HK-2 (cell line): ENCODE measurements at regions not wholly inside any gene's neighbourhood (a gene's known extent, or its start where the extent isn't known, plus 50 kb on each side); places are given as distances from the start of the nearest gene placed in this dataset.
A peak's percentile ranks its signal among the peaks of the same experiment; 100 is the strongest.
"Not testable (repeated sequence)": the region's sequence is repeated elsewhere in the genome, so short reads cannot be mapped to it uniquely, and the experiment has no call there.

Source experiments
- DNase-seq: peaks from one replicate; pipeline ENCODE4 v3.0.0-alpha.2; 2018; ENCODE audit not compliant: unreplicated experiment

- DNase-seq = no peak
These were observed 51.2 kb upstream of the SEC16B start for GRCh38 chr1:178020968-178021640.

- DNase-seq = no peak
These were observed 52.1 kb upstream of the SEC16B start for GRCh38 chr1:178021950-178022349.

- DNase-seq = no peak
These were observed 53.3 kb upstream of the SEC16B start for GRCh38 chr1:178023181-178023618.

- no peak for DNase-seq
These were observed 54.6 kb upstream of the SEC16B start for GRCh38 chr1:178024504-178024903.

- DNase-seq = no peak
These were observed 55.9 kb upstream of the SEC16B start for GRCh38 chr1:178025613-178026356.

GRCh38 chr1:178028841-178029481, 59.1 kb upstream of the SEC16B start:
- DNase-seq = no peak

GRCh38 chr1:178030467-178030866, 60.6 kb upstream of the SEC16B start:
- DNase-seq = no peak

- DNase-seq = peak; percentile 88
These were observed 62.0 kb upstream of the RASAL2 start for GRCh38 chr1:178031856-178032320.

- no peak for DNase-seq
These were observed 60.9 kb upstream of the RASAL2 start for GRCh38 chr1:178033019-178033418.

- DNase-seq = no peak
These were observed 59.2 kb upstream of the RASAL2 start for GRCh38 chr1:178034676-178035075.

- DNase-seq = no peak
These were observed 57.8 kb upstream of the RASAL2 start for GRCh38 chr1:178036090-178036489.

- DNase-seq = peak; percentile 65
These were observed 56.2 kb upstream of the RASAL2 start for GRCh38 chr1:178037510-178038253.

- DNase-seq = no peak
These were observed 55.5 kb upstream of the RASAL2 start for GRCh38 chr1:178038372-178038771.

- no peak for DNase-seq
These were observed 54.0 kb upstream of the RASAL2 start for GRCh38 chr1:178039891-178040290.

- not testable (repeated sequence) for DNase-seq
These were observed 50.0 kb upstream of the RASAL2 start for GRCh38 chr1:178043940-178044339.
